ENCODE measurements at regions not wholly inside any gene's neighbourhood (a gene's known extent, or its start where the extent isn't known, plus 50 kb on each side); places are given as distances from the start of the nearest gene placed in this dataset.
"Not testable (repeated sequence)": the region's sequence is repeated elsewhere in the genome, so short reads cannot be mapped to it uniquely, and the experiment has no call there.

- Mint-ChIP-seq H3K27ac (no peak overlapping the region), H3K27me3 (no peaks in the 10 kb centered on the region), H3K9me3 (ENCODE audit: low read depth) (peaks cover 2% of the 10 kb centered on the region), H3K36me3 (no peaks in the 10 kb centered on the region), H3K4me3 (no peak overlapping the region), H3K4me1 (no peaks in the 10 kb centered on the region)
- DNase-seq (no peak), ATAC-seq (no peak)
- CTCF ChIA-PET, result no interaction called here
Measured at GRCh38 chr16:54742436-54742835, 188.2 kb upstream of the IRX5 start.

GRCh38 chr16:54739381-54739780 lies 191.3 kb upstream of the IRX5 start:
- no peak overlapping the region for H3K27ac Mint-ChIP-seq
- CTCF ChIA-PET, result no interaction called here

GRCh38 chr16:54734156-54734555 lies 196.5 kb upstream of the IRX5 start:
- Mint-ChIP-seq H3K36me3 (no peaks in the 10 kb centered on the region), H3K4me1 (no peaks in the 10 kb centered on the region), H3K27ac (no peak overlapping the region), H3K27me3 (no peaks in the 10 kb centered on the region), H3K9me3 (ENCODE audit: low read depth) (no peaks in the 10 kb centered on the region), H3K4me3 (no peak overlapping the region)
- ATAC-seq, result no peak
- no peak for DNase-seq
- CTCF ChIA-PET, result no interaction called here

More at GRCh38 chr16:54739381-54739780, 191.3 kb upstream of the IRX5 start:
- no peak overlapping the region for H3K4me3 Mint-ChIP-seq
- H3K4me1 Mint-ChIP-seq, result no peaks in the 10 kb centered on the region
- no peak for ATAC-seq
- peaks cover 2% of the 10 kb centered on the region for H3K9me3 Mint-ChIP-seq (ENCODE audit: low read depth)
- no peaks in the 10 kb centered on the region for H3K27me3 Mint-ChIP-seq
- DNase-seq, result no peak
- no peaks in the 10 kb centered on the region for H3K36me3 Mint-ChIP-seq

GRCh38 chr16:54727696-54728095 lies 203.0 kb upstream of the IRX5 start:
- H3K27me3 Mint-ChIP-seq; H3K36me3 Mint-ChIP-seq; H3K4me3 Mint-ChIP-seq; CTCF ChIA-PET; H3K27ac Mint-ChIP-seq; H3K9me3 Mint-ChIP-seq (ENCODE audit: low read depth); ATAC-seq; DNase-seq; H3K4me1 Mint-ChIP-seq: not testable (repeated sequence)

GRCh38 chr16:54724346-54724925 lies 206.2 kb upstream of the IRX5 start:
- DNase-seq, result no peak
- peaks cover 5% of the 10 kb centered on the region for H3K9me3 Mint-ChIP-seq (ENCODE audit: low read depth)
- no peaks in the 10 kb centered on the region for H3K27me3 Mint-ChIP-seq
- no peak for ATAC-seq
- no peak overlapping the region for H3K4me3 Mint-ChIP-seq
- no peaks in the 10 kb centered on the region for H3K36me3 Mint-ChIP-seq
- H3K27ac Mint-ChIP-seq, result no peak overlapping the region
- no peaks in the 10 kb centered on the region for H3K4me1 Mint-ChIP-seq
- CTCF ChIA-PET, result no interaction called here

GRCh38 chr16:54722210-54722676 lies 208.4 kb upstream of the IRX5 start:
- Mint-ChIP-seq H3K27me3 (no peaks in the 10 kb centered on the region), H3K27ac (no peak overlapping the region), H3K4me1 (no peaks in the 10 kb centered on the region), H3K36me3 (no peaks in the 10 kb centered on the region), H3K9me3 (ENCODE audit: low read depth) (peaks cover 5% of the 10 kb centered on the region), H3K4me3 (no peak overlapping the region)
- CTCF ChIA-PET, result no interaction called here
- DNase-seq (no peak), ATAC-seq (no peak)

- DNase-seq (no peak), ATAC-seq (no peak)
- no peaks in the 10 kb centered on the region for H3K36me3 Mint-ChIP-seq
- no peak overlapping the region for H3K27ac Mint-ChIP-seq
- no peak overlapping the region for H3K4me3 Mint-ChIP-seq
- peaks cover 5% of the 10 kb centered on the region for H3K9me3 Mint-ChIP-seq (ENCODE audit: low read depth)
- H3K4me1 Mint-ChIP-seq, result no peaks in the 10 kb centered on the region
- no peaks in the 10 kb centered on the region for H3K27me3 Mint-ChIP-seq
- CTCF ChIA-PET, result no interaction called here
Measured at GRCh38 chr16:54720259-54720658, 210.4 kb upstream of the IRX5 start.

- Mint-ChIP-seq H3K4me1 (no peaks in the 10 kb centered on the region), H3K4me3 (no peak overlapping the region), H3K9me3 (ENCODE audit: low read depth) (peaks cover 5% of the 10 kb centered on the region), H3K36me3 (no peaks in the 10 kb centered on the region), H3K27me3 (no peaks in the 10 kb centered on the region), H3K27ac (no peak overlapping the region)
- ATAC-seq (no peak), DNase-seq (no peak)
- CTCF ChIA-PET, result no interaction called here
Measured at GRCh38 chr16:54719624-54720023, 211.0 kb upstream of the IRX5 start.

- peaks cover 5% of the 10 kb centered on the region for H3K9me3 Mint-ChIP-seq (ENCODE audit: low read depth)
Measured at GRCh38 chr16:54718376-54718775, 212.3 kb upstream of the IRX5 start.

GRCh38 chr16:54715011-54715410 lies 215.7 kb upstream of the IRX5 start:
- peaks cover 3% of the 10 kb centered on the region for H3K9me3 Mint-ChIP-seq (ENCODE audit: low read depth)
- no peaks in the 10 kb centered on the region for H3K4me1 Mint-ChIP-seq
- no peak overlapping the region for H3K27ac Mint-ChIP-seq
- no peak for DNase-seq
- H3K27me3 Mint-ChIP-seq, result no peaks in the 10 kb centered on the region
- H3K36me3 Mint-ChIP-seq, result no peaks in the 10 kb centered on the region
- H3K4me3 Mint-ChIP-seq, result no peak overlapping the region
- no peak for ATAC-seq
- CTCF ChIA-PET, result no interaction called here

More at GRCh38 chr16:54718376-54718775, 212.3 kb upstream of the IRX5 start:
- Mint-ChIP-seq H3K4me3 (no peak overlapping the region), H3K27ac (no peak overlapping the region), H3K36me3 (no peaks in the 10 kb centered on the region), H3K27me3 (no peaks in the 10 kb centered on the region), H3K4me1 (no peaks in the 10 kb centered on the region)
- ATAC-seq, result no peak
- DNase-seq, result no peak
- CTCF ChIA-PET, result no interaction called here

GRCh38 chr16:54712866-54713265 lies 217.8 kb upstream of the IRX5 start:
- no peaks in the 10 kb centered on the region for H3K36me3 Mint-ChIP-seq
- H3K27ac Mint-ChIP-seq, result no peak overlapping the region
- H3K9me3 Mint-ChIP-seq (ENCODE audit: low read depth), result peaks cover 3% of the 10 kb centered on the region
- H3K27me3 Mint-ChIP-seq, result no peaks in the 10 kb centered on the region
- H3K4me1 Mint-ChIP-seq, result no peaks in the 10 kb centered on the region
- ATAC-seq, result no peak
- no peak for DNase-seq
- H3K4me3 Mint-ChIP-seq, result no peak overlapping the region
- CTCF ChIA-PET, result no interaction called here

GRCh38 chr16:54707813-54708212 lies 222.9 kb upstream of the IRX5 start:
- no peak overlapping the region for H3K4me3 Mint-ChIP-seq
- no peaks in the 10 kb centered on the region for H3K36me3 Mint-ChIP-seq
- ATAC-seq (no peak), DNase-seq (no peak)
- H3K4me1 Mint-ChIP-seq, result no peaks in the 10 kb centered on the region
- H3K27ac Mint-ChIP-seq, result no peak overlapping the region
- no peaks in the 10 kb centered on the region for H3K27me3 Mint-ChIP-seq
- CTCF ChIA-PET, result no interaction called here
- H3K9me3 Mint-ChIP-seq (ENCODE audit: low read depth), result peaks cover 3% of the 10 kb centered on the region

GRCh38 chr16:54706406-54706805 lies 224.3 kb upstream of the IRX5 start:
- no peaks in the 10 kb centered on the region for H3K36me3 Mint-ChIP-seq
- CTCF ChIA-PET, result no interaction called here
- DNase-seq (no peak), ATAC-seq (no peak)
- H3K27ac Mint-ChIP-seq, result no peak overlapping the region
- no peaks in the 10 kb centered on the region for H3K9me3 Mint-ChIP-seq (ENCODE audit: low read depth)
- no peaks in the 10 kb centered on the region for H3K4me1 Mint-ChIP-seq
- no peak overlapping the region for H3K4me3 Mint-ChIP-seq
- H3K27me3 Mint-ChIP-seq, result no peaks in the 10 kb centered on the region

GRCh38 chr16:54703339-54703738 lies 227.3 kb upstream of the IRX5 start:
- CTCF ChIA-PET, result no interaction called here
- ATAC-seq, result no peak
- Mint-ChIP-seq H3K27me3 (no peaks in the 10 kb centered on the region), H3K9me3 (ENCODE audit: low read depth) (no peaks in the 10 kb centered on the region), H3K27ac (no peak overlapping the region), H3K4me3 (no peak overlapping the region), H3K4me1 (no peaks in the 10 kb centered on the region), H3K36me3 (no peaks in the 10 kb centered on the region)
- no peak for DNase-seq

GRCh38 chr16:54699656-54700055 lies 231.0 kb upstream of the IRX5 start:
- ATAC-seq, result no peak
- Mint-ChIP-seq H3K27ac (no peak overlapping the region), H3K4me3 (no peak overlapping the region), H3K36me3 (no peaks in the 10 kb centered on the region), H3K27me3 (no peaks in the 10 kb centered on the region), H3K9me3 (ENCODE audit: low read depth) (no peaks in the 10 kb centered on the region), H3K4me1 (no peaks in the 10 kb centered on the region)
- CTCF ChIA-PET, result no interaction called here
- no peak for DNase-seq
